ENCODE measurements at regions not wholly inside any gene's neighbourhood (a gene's known extent, or its start where the extent isn't known, plus 50 kb on each side); places are given as distances from the start of the nearest gene placed in this dataset.

DNA sequence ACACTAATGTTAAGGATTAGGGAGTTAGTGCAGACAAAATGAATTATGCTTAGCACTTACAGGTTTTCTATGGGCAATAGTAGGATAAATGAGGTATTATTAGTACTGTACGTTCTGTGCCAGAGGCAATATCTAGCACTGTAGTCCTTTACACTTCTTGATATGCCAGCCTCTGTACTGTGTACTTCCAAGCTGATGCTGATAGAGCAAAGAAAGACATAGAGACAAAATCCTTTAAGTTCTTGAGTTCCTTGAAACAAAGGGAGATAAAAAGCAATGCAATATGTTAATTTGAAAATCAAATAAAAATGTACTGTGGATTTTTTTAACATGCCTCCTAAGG is 1234.0 kb upstream of the NXPH2 start:
- Histone ChIP-seq H4K20me1 (ENCODE audit: insufficient read depth, low read length) (no peaks in the 10 kb centered on the region), H3K27ac (ENCODE audit: low read length) (no peak overlapping the region), H3K79me2 (ENCODE audit: insufficient read depth, low read length) (no peaks in the 10 kb centered on the region), H2AFZ (ENCODE audit: low read depth, low read length) (no peak overlapping the region), H3K9ac (ENCODE audit: low read depth, low read length) (no peak overlapping the region), H3K9me3 (ENCODE audit: insufficient read depth, low read length, severe bottlenecking) (no peaks in the 10 kb centered on the region), H3K4me1 (ENCODE audit: insufficient read depth, low read length) (no peaks in the 10 kb centered on the region), H3K27me3 (ENCODE audit: insufficient read depth, low read length, poor library complexity) (no peaks in the 10 kb centered on the region), H3K4me2 (ENCODE audit: insufficient read depth, low read length) (no peak overlapping the region), H3K36me3 (ENCODE audit: insufficient read depth, low read length) (no peaks in the 10 kb centered on the region), H3K4me3 (ENCODE audit: low read depth in 1 of 2, low read length in 2 of 2) (no peak overlapping the region)
- TF ChIP-seq EZH2 (IDR thresholded peaks at IDR 0.05; ENCODE audit: borderline replicate concordance, low read depth, low read length, severe bottlenecking), result no peak
- TF ChIP-seq, protein P1, sequence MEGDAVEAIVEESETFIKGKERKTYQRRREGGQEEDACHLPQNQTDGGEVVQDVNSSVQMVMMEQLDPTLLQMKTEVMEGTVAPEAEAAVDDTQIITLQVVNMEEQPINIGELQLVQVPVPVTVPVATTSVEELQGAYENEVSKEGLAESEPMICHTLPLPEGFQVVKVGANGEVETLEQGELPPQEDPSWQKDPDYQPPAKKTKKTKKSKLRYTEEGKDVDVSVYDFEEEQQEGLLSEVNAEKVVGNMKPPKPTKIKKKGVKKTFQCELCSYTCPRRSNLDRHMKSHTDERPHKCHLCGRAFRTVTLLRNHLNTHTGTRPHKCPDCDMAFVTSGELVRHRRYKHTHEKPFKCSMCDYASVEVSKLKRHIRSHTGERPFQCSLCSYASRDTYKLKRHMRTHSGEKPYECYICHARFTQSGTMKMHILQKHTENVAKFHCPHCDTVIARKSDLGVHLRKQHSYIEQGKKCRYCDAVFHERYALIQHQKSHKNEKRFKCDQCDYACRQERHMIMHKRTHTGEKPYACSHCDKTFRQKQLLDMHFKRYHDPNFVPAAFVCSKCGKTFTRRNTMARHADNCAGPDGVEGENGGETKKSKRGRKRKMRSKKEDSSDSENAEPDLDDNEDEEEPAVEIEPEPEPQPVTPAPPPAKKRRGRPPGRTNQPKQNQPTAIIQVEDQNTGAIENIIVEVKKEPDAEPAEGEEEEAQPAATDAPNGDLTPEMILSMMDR (IDR thresholded peaks at IDR 0.05; ENCODE audit: borderline replicate concordance, extremely low read depth, low read length, poor library complexity, severe bottlenecking), result no peak
- ATAC-seq (ENCODE audit: insufficient read depth, low read depth), result no peak
- DNase-seq, result no peak

GRCh38 chr2:140013545-140014203 is 1233.5 kb upstream of the NXPH2 start:
- Histone ChIP-seq H3K27ac (ENCODE audit: low read length) (no peak overlapping the region), H3K4me2 (ENCODE audit: insufficient read depth, low read length) (no peak overlapping the region), H4K20me1 (ENCODE audit: insufficient read depth, low read length) (no peaks in the 10 kb centered on the region), H2AFZ (ENCODE audit: low read depth, low read length) (no peak overlapping the region), H3K9me3 (ENCODE audit: insufficient read depth, low read length, severe bottlenecking) (no peaks in the 10 kb centered on the region), H3K27me3 (ENCODE audit: insufficient read depth, low read length, poor library complexity) (no peaks in the 10 kb centered on the region), H3K4me1 (ENCODE audit: insufficient read depth, low read length) (no peaks in the 10 kb centered on the region), H3K9ac (ENCODE audit: low read depth, low read length) (no peak overlapping the region), H3K36me3 (ENCODE audit: insufficient read depth, low read length) (no peaks in the 10 kb centered on the region), H3K79me2 (ENCODE audit: insufficient read depth, low read length) (no peaks in the 10 kb centered on the region), H3K4me3 (ENCODE audit: low read depth in 1 of 2, low read length in 2 of 2) (no peak overlapping the region)
- DNase-seq, result no peak
- TF ChIP-seq EZH2 (IDR thresholded peaks at IDR 0.05; ENCODE audit: borderline replicate concordance, low read depth, low read length, severe bottlenecking), result no peak
- TF ChIP-seq, protein P1 (IDR thresholded peaks at IDR 0.05; ENCODE audit: borderline replicate concordance, extremely low read depth, low read length, poor library complexity, severe bottlenecking), result no peak
- ATAC-seq (ENCODE audit: insufficient read depth, low read depth), result no peak

DNA sequence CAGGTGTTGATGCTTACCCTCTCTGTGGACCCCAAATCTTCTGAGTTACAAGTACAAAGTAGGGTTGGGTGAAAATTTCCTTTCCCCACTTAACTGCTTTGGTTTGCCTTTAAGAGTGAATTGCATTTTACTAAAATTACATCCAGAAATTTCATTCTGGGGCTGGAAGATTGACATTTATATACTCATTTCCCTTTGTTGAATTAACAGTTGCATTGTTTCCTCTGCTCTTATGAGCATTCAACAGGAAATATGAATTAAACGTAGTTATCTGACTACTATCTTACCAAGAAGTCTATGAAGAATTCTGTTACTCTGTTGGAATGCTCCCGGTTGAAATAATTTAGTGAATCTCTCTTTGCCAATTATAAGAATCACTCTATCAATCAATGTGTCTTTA is 1231.1 kb upstream of the NXPH2 start:
- no peaks in the 10 kb centered on the region for H3K9me3 ChIP-seq (ENCODE audit: insufficient read depth, low read length, severe bottlenecking)
- no peak for TF ChIP-seq EZH2 (IDR thresholded peaks at IDR 0.05; ENCODE audit: borderline replicate concordance, low read depth, low read length, severe bottlenecking)
- TF ChIP-seq, protein P1 (IDR thresholded peaks at IDR 0.05; ENCODE audit: borderline replicate concordance, extremely low read depth, low read length, poor library complexity, severe bottlenecking), result no peak

More for the DNA sequence above, 1231.1 kb upstream of the NXPH2 start:
- Histone ChIP-seq H2AFZ (ENCODE audit: low read depth, low read length) (no peak overlapping the region), H3K79me2 (ENCODE audit: insufficient read depth, low read length) (no peaks in the 10 kb centered on the region), H4K20me1 (ENCODE audit: insufficient read depth, low read length) (no peaks in the 10 kb centered on the region), H3K4me1 (ENCODE audit: insufficient read depth, low read length) (no peaks in the 10 kb centered on the region), H3K27me3 (ENCODE audit: insufficient read depth, low read length, poor library complexity) (no peaks in the 10 kb centered on the region), H3K4me3 (ENCODE audit: low read depth in 1 of 2, low read length in 2 of 2) (no peak overlapping the region), H3K36me3 (ENCODE audit: insufficient read depth, low read length) (no peaks in the 10 kb centered on the region), H3K9ac (ENCODE audit: low read depth, low read length) (no peak overlapping the region), H3K4me2 (ENCODE audit: insufficient read depth, low read length) (no peak overlapping the region), H3K27ac (ENCODE audit: low read length) (no peak overlapping the region)
- no peak for DNase-seq
- no peak for ATAC-seq (ENCODE audit: insufficient read depth, low read depth)

Data from DND-41 (cell line).